Mucosa of descending colon (tissue), 3 donors: ENCODE measurements at regions not wholly inside any gene's neighbourhood (a gene's known extent, or its start where the extent isn't known, plus 50 kb on each side); places are given as distances from the start of the nearest gene placed in this dataset.

Experiments
- ATAC-seq: fragments of 200-7000 bp; cut with Tn5 transposase; one replicate; pipeline ENCODE4 v1.9.1; 2020; ENCODE audit warnings: mild to moderate bottlenecking, moderate library complexity
- DNase-seq, 3 donors: peaks; one replicate each; pipeline ENCODE4 v3.0.0-alpha.2; 2020
- H3K36me3 ChIP-seq: fragments of 200-600 bp; one replicate; pipeline ENCODE4 v1.8.0; 2021; ENCODE audit warnings: low read depth, mild to moderate bottlenecking
- H3K4me1 ChIP-seq: fragments of 200-600 bp; one replicate; pipeline ENCODE4 v1.8.0; 2021; ENCODE audit warnings: low read depth, mild to moderate bottlenecking
- H3K4me3 ChIP-seq: fragments of 200-600 bp; one replicate; pipeline ENCODE4 v1.8.0; 2021; ENCODE audit warnings: mild to moderate bottlenecking
- H3K9me3 ChIP-seq: fragments of 200-600 bp; one replicate; pipeline ENCODE4 v1.8.0; 2021; ENCODE audit warnings: mild to moderate bottlenecking
- intact Hi-C, 2 donors: fragments of 100-400 bp; cut with DNase I in 1 of 2; cut with micrococcal nuclease in 1 of 2; formaldehyde crosslinking; loops; one replicate each; pipeline versions ENCODE4 v1.11.0 to v1.11.1; 2022; cut with DNase I, micrococcal nuclease
- TF ChIP-seq, protein P1 (sequence below): fragments of 200-600 bp; IDR thresholded peaks from one replicate; pipeline ENCODE4 v1.8.0; 2022; ENCODE audit warnings: antibody characterized with exemption, mild to moderate bottlenecking
- donor health status: DM: no; HTN: no; CAD: no; lungs with moderate emphysema.
- donor health status: DM: no; HTN: no; CAD: no.
- donor health status: DM: no; HTN: yes; CAD: no.

DNA sequence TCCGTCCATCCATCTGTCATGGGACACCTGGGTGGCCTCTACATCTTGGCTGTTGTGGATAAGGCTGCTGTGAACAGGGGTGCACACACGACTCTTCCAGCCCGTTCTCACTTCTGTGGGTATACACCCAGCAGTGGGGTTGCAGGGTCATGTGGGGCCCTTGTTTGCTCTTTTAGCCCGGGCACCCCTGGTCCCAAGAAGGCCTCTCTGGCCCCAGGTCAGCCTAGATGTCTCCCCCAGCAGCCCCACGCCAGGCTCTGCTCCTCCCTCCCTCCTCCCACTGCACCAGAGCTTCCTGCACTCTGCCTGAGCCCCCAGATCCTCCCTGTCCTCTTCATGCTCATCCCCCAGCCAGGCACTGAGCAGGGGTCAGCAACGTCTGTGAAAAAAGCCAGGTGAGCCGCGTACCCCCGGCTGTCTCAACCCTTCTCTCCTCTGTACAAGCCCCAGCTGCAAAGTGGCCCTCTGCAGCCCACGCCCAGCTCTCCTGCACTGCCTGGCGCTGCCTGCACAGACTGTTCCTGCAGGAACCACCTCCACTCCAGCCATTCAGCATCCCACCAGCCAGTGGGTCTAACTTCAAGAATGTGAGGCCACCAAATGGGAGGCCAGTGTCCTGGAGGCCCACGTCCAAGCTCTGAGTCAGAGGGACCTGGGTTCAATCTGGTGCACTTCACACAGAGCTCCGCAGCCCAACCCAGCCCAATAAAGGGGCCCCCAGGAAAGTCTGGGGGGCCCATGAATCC lies 1508.9 kb downstream of the BRD1 start:
- peak in 2 of 3 donors; percentile 3 to 26 for DNase-seq
- Histone ChIP-seq H3K4me3 (no peak overlapping the region), H3K4me1 (no peaks in the 10 kb centered on the region), H3K36me3 (no peaks in the 10 kb centered on the region), H3K9me3 (no peaks in the 10 kb centered on the region)
- ATAC-seq = no peak
- intact Hi-C loops = no loop called here
- TF ChIP-seq, protein P1, sequence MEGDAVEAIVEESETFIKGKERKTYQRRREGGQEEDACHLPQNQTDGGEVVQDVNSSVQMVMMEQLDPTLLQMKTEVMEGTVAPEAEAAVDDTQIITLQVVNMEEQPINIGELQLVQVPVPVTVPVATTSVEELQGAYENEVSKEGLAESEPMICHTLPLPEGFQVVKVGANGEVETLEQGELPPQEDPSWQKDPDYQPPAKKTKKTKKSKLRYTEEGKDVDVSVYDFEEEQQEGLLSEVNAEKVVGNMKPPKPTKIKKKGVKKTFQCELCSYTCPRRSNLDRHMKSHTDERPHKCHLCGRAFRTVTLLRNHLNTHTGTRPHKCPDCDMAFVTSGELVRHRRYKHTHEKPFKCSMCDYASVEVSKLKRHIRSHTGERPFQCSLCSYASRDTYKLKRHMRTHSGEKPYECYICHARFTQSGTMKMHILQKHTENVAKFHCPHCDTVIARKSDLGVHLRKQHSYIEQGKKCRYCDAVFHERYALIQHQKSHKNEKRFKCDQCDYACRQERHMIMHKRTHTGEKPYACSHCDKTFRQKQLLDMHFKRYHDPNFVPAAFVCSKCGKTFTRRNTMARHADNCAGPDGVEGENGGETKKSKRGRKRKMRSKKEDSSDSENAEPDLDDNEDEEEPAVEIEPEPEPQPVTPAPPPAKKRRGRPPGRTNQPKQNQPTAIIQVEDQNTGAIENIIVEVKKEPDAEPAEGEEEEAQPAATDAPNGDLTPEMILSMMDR = no peak

DNA sequence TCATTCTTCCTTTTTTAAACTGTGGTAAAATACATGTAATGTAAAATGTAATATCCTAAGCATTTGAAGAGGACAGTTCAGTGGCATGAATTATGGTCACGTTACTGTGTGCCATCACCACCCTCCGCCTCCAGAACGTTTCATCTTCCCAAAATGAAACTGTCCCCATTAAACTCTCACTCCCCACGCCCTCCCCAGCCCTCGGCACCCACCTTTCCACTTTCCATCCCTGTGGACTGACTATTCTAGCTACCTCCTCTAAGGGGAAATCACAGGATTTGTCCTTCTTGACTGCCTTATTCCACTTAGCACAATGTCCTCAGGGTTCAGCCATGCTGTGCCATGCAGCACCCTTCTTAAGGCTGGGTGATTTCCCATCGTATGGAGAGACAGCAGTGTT lies 1509.5 kb downstream of the BRD1 start:
- DNase-seq (peak in 2 of 3 donors; percentile 1 to 17), ATAC-seq (no peak)
- TF ChIP-seq, protein P1 = no peak

DNA sequence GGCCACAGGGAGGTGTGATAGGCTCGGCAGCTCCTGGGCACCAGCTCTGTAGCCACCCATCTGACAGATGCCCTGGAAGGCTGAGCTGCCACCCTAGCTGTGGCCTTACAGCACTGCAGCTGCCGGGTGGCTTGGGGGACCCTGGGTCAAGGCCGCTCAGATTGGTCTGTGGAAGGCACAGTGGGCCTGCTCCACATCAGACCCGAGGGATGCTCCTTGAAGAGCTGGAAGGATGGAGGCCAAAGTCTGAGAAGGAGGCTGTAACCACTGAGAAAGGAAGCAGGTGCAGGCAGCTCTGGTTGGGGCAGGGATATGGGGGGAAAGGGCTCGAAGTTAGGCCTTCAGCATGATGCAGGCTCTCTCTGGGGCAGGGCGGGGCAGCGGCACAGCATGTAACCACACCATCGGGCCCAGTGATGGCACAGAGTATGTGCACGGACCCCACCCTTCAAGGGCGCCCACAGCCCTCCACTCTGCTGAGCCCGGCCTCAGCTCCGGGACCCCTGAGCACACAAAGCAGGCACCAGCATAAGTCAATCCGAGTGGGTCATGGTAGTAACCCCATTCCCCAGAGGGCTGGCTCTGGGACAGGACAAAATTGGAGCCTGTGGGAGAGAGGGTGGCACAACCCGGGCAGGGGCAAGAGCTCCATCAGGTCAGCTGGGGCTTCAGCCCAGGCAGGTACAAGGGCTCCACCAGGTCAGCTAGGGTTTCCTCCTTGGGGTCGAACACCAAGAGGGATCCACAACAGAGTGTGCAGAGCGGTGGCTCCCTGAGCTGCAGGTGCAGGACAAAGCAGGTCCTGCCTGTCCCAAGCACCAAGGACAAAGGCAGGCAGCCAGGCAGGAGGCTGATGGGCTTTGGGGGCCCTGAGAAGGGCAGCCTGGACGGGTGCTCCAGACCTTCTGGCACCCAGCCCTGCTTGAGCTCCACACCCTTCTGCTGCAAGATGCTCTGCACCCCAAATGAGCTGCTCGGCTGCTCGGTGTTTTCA lies 1511.1 kb downstream of the BRD1 start:
- no peaks in the 10 kb centered on the region for H3K36me3 ChIP-seq
- intact Hi-C loops = no loop called here
- ATAC-seq = no peak
- DNase-seq = peak in 1 of 3 donors; percentile 39
- H3K4me3 ChIP-seq = no peak overlapping the region
- H3K4me1 ChIP-seq = no peaks in the 10 kb centered on the region
- TF ChIP-seq, protein P1 = no peak
- H3K9me3 ChIP-seq = peaks cover 4% of the 10 kb centered on the region

More for the DNA sequence above, 1509.5 kb downstream of the BRD1 start:
- intact Hi-C loops = no loop called here
- Histone ChIP-seq H3K4me1 (no peaks in the 10 kb centered on the region), H3K4me3 (no peak overlapping the region), H3K36me3 (no peaks in the 10 kb centered on the region), H3K9me3 (no peaks in the 10 kb centered on the region)

DNA sequence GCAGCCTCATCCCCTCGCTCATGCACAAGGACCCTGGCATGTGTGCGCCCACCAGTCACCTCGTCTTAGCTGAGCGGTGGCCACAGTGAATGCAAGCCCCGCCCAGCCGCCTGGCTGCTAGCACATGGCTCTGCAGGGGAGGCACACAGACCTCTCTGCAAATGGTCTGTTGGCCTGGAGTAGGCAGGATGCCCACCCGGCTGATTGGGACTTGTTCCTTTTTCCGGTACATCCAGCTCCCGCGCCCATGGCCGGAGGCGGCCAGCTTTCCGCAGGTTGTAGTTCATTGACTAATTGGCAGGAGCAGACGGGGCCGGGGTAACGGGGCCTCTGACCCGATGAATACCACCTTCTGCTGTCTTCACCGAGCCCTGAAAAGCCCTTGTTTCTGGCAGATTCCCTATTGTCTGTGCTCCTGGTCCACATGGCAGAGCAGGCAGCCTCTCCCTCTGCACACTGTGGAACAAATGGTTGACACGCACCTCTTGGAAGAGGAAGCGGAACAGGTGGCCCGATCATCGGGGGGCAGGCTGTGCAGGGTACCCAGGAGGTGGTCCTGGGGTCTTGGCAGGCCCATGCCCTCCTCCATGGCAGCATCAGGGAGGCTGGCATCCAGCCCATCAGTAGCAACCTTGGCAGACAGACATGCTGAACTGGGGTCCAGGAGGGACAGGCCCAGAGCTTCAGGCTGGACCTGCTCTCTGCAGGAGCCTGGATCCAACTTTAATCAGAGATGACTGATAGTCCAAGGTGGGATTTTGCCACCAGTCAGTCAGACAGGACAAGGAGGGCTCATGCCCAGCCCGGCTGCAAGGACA lies 1512.0 kb downstream of the BRD1 start:
- no peak overlapping the region for H3K4me3 ChIP-seq
- intact Hi-C loops = no loop called here
- no peak for ATAC-seq
- no peaks in the 10 kb centered on the region for H3K36me3 ChIP-seq
- H3K9me3 ChIP-seq = peaks cover 4% of the 10 kb centered on the region
- peak in 1 of 3 donors; percentile 25 for DNase-seq
- TF ChIP-seq, protein P1 = no peak
- no peaks in the 10 kb centered on the region for H3K4me1 ChIP-seq

DNA sequence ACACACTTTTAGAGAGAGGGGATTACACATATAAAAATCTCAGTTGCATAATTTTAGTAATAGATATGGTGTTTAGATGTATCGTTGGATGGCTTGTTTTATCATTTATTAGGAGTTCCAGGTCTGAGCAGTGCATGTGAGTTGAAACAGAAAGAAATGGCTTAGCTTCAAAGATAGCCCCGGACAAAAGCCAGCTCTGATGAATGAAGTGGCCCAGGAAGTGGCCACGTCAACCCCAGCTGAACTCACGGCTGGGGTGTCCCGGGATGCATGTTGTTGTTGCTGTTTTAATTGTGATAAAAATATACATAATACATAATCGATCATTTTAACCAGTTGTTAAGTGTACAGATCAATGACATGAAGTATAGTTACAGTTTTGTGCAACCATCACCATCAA lies 1513.6 kb downstream of the BRD1 start:
- Histone ChIP-seq H3K4me3 (no peak overlapping the region), H3K4me1 (no peaks in the 10 kb centered on the region), H3K9me3 (peaks cover 4% of the 10 kb centered on the region), H3K36me3 (no peaks in the 10 kb centered on the region)
- TF ChIP-seq, protein P1 = no peak
- ATAC-seq (no peak), DNase-seq (peak in 1 of 3 donors; percentile 2)
- intact Hi-C loops = no loop called here
